IMR-90 (cell line): ENCODE measurements at regions not wholly inside any gene's neighbourhood (a gene's known extent, or its start where the extent isn't known, plus 50 kb on each side); places are given as distances from the start of the nearest gene placed in this dataset.

Experiments used
- ATAC-seq: fragments of 200-7000 bp; cut with Tn5 transposase; 2 replicates; pipeline ENCODE4 v1.9.1; 2020; ENCODE audit warnings: low read depth, mild to moderate bottlenecking, moderate library complexity
- BruUV-seq: library from RNA; stranded (reverse); fragments of 400-500 nt; replicated peaks from 2 replicates; lab custom pipeline; 2021; lab: Mats Ljungman, UMichigan
- CTCF ChIA-PET: fragments of 300-600 bp; formaldehyde crosslinking; extraction: SDS; loops from one replicate; lab custom pipeline; 2021; ENCODE audit warnings: antibody characterized with exemption; lab: Yijun Ruan, JAX
- POLR2A ChIA-PET: fragments of 300-600 bp; sonication (Branson Sonifier 250); formaldehyde crosslinking; loops from one replicate; lab custom pipeline; 2022; ENCODE audit warnings: antibody characterized with exemption; ENCODE audit not compliant: unreplicated experiment; lab: Charles Lee
- DNase-seq: peaks from one replicate; pipeline ENCODE4 v3.0.0; 2013
- H2AFZ ChIP-seq: replicated peaks from 2 replicates; pipeline ENCODE3; 2013; ENCODE audit warnings: low read length, mild to moderate bottlenecking; ENCODE audit not compliant: poor library complexity
- H2AK5ac ChIP-seq: 2 replicates; pipeline ENCODE4 v1.6.1; 2013; ENCODE audit warnings: low read depth, low read length, inconsistent platforms
- H2AK9ac ChIP-seq: replicated peaks from 2 replicates; pipeline ENCODE3; 2013; ENCODE audit warnings: mild to moderate bottlenecking, low read depth, low read length, moderate library complexity; ENCODE audit not compliant: poor library complexity
- H2BK120ac ChIP-seq: 2 replicates; pipeline ENCODE4 v1.6.1; 2013; ENCODE audit warnings: low read depth, low read length, inconsistent platforms
- H2BK15ac ChIP-seq: 3 replicates; pipeline ENCODE4 v1.6.1; 2013; ENCODE audit warnings: low read depth, low read length, inconsistent platforms
- H2BK20ac ChIP-seq: 2 replicates; pipeline ENCODE4 v1.6.1; 2013; ENCODE audit warnings: low read depth, mild to moderate bottlenecking, inconsistent platforms, low read length, moderate library complexity
- H2BK5ac ChIP-seq: 2 replicates; pipeline ENCODE4 v1.6.1; 2013; ENCODE audit warnings: mild to moderate bottlenecking, low read depth, low read length, inconsistent platforms; ENCODE audit not compliant: poor library complexity, severe bottlenecking
- H3K14ac ChIP-seq: replicated peaks from 2 replicates; pipeline ENCODE4 v1.6.1; 2013; ENCODE audit warnings: low read depth, low read length, inconsistent platforms
- H3K18ac ChIP-seq: 2 replicates; pipeline ENCODE4 v1.6.1; 2013; ENCODE audit warnings: low read depth, low read length, control low read depth
- H3K23ac ChIP-seq: 2 replicates; pipeline ENCODE4 v1.6.1; 2013; ENCODE audit warnings: low read depth, low read length, inconsistent platforms
- H3K27ac ChIP-seq: 2 replicates; pipeline ENCODE4 v1.5.1; 2013; ENCODE audit warnings: mild to moderate bottlenecking, control low read depth, low read length; ENCODE audit not compliant: insufficient read depth
- H3K27me3 ChIP-seq: 2 replicates; pipeline ENCODE4 v1.6.1; 2013; ENCODE audit warnings: low read length; ENCODE audit not compliant: control insufficient read depth, insufficient read depth
- H3K36me3 ChIP-seq: 2 replicates; pipeline ENCODE4 v1.6.1; 2013; ENCODE audit warnings: low read length, mixed read lengths; ENCODE audit not compliant: control insufficient read depth, insufficient read depth
- H3K4ac ChIP-seq: 2 replicates; pipeline ENCODE4 v1.6.1; 2013; ENCODE audit warnings: low read depth, low read length, inconsistent platforms
- H3K4me1 ChIP-seq: 2 replicates; pipeline ENCODE4 v1.6.1; 2013; ENCODE audit warnings: low read length, mixed read lengths; ENCODE audit not compliant: control insufficient read depth, insufficient read depth
- H3K4me2 ChIP-seq: 2 replicates; pipeline ENCODE4 v1.6.1; 2013; ENCODE audit warnings: low read depth, mild to moderate bottlenecking, control low read depth, low read length, moderate library complexity
- H3K4me3 ChIP-seq: 2 replicates; pipeline ENCODE4 v1.5.1; 2013; ENCODE audit warnings: low read depth, mild to moderate bottlenecking, control low read depth, low read length, moderate library complexity; ENCODE audit not compliant: insufficient read depth
- H3K56ac ChIP-seq: 2 replicates; pipeline ENCODE4 v1.6.1; 2013; ENCODE audit warnings: low read length, inconsistent platforms; ENCODE audit not compliant: insufficient read depth; ENCODE audit errors: extremely low read depth
- H3K79me1 ChIP-seq, 2 experiments: 2 replicates each; pipeline ENCODE4 v1.6.1; 2013; ENCODE audit warnings: low read length in 2 of 2, inconsistent platforms in 1 of 2, low read depth in 1 of 2
- H3K9ac ChIP-seq: 2 replicates; pipeline ENCODE4 v1.6.1; 2013; ENCODE audit warnings: low read depth, low read length, control low read depth
- H3K9me1 ChIP-seq: 2 replicates; pipeline ENCODE4 v1.6.1; 2013; ENCODE audit warnings: low read length, inconsistent platforms; ENCODE audit not compliant: insufficient read depth
- H3K9me3 ChIP-seq: 2 replicates; pipeline ENCODE4 v1.6.1; 2013; ENCODE audit warnings: low read length; ENCODE audit not compliant: control insufficient read depth, insufficient read depth
- H4K20me1 ChIP-seq: 2 replicates; pipeline ENCODE4 v1.6.1; 2013; ENCODE audit warnings: low read length, inconsistent platforms; ENCODE audit not compliant: insufficient read depth
- H4K5ac ChIP-seq: 2 replicates; pipeline ENCODE4 v1.6.1; 2013; ENCODE audit warnings: mild to moderate bottlenecking, low read depth, low read length, control low read depth
- H4K8ac ChIP-seq, 2 experiments: 2 replicates each; pipeline ENCODE4 v1.6.1; 2013; ENCODE audit warnings: low read depth in 2 of 2, low read length in 2 of 2, control low read depth in 1 of 2, inconsistent platforms in 1 of 2
- H4K91ac ChIP-seq: 2 replicates; pipeline ENCODE4 v1.6.1; 2013; ENCODE audit warnings: low read depth, low read length, inconsistent platforms; ENCODE audit not compliant: insufficient read depth
- CEBPB ChIP-seq: IDR thresholded peaks from 2 replicates; pipeline ENCODE4 v1.6.1; 2012; ENCODE audit warnings: low read depth, low read length, improper control_type of control experiment
- CHD1 ChIP-seq: IDR thresholded peaks from 2 replicates; pipeline ENCODE4 v1.6.1; 2012; ENCODE audit warnings: low read depth, low read length, improper control_type of control experiment
- FOS ChIP-seq: fragments of 150-350 bp; IDR thresholded peaks from 2 replicates; pipeline ENCODE4 v1.6.1; 2016; ENCODE audit warnings: low read depth, low read length
- POLR2A ChIP-seq: IDR thresholded peaks from 2 replicates; pipeline ENCODE4 v1.6.1; 2012; ENCODE audit warnings: mild to moderate bottlenecking, low read depth, low read length
- RFX5 ChIP-seq: IDR thresholded peaks from 2 replicates; pipeline ENCODE4 v1.8.0; 2012; ENCODE audit warnings: low read depth, mild to moderate bottlenecking, low read length, moderate library complexity
- SMC3 ChIP-seq: fragments of 150-350 bp; IDR thresholded peaks from 2 replicates; pipeline ENCODE4 v1.6.1; 2016; ENCODE audit warnings: low read depth, mild to moderate bottlenecking, antibody characterized with exemption, low read length, moderate library complexity
- USF2 ChIP-seq: fragments of 150-350 bp; IDR thresholded peaks from 2 replicates; pipeline ENCODE4 v1.6.1; 2017; ENCODE audit warnings: mild to moderate bottlenecking, antibody characterized with exemption, low read length, low read depth
- WGBS, 2 experiments: methylation state at CpG; one replicate each; pipeline versions ENCODE4 v1.1.5 to v1.1.7; 2013; ENCODE audit warnings: missing lambda C conversion rate in 2 of 2; ENCODE audit not compliant: insufficient read length in 1 of 2; ENCODE audit errors: extremely low coverage in 2 of 2; 5-methylcytosine and 5-hydroxymethylcytosine counted together
- dilution Hi-C: fragments of 300-500 bp; cut with HindIII; formaldehyde crosslinking; loops from one replicate; pipeline ENCODE4 v1.14.3; 2018; ENCODE audit warnings: low sequenced_read_pairs; ENCODE audit not compliant: unreplicated experiment
- in situ Hi-C: fragments of 300-500 bp; cut with MboI; formaldehyde crosslinking; loops from 3 replicates; pipeline ENCODE4 v1.14.3; 2019; ENCODE audit warnings: low sequenced_read_pairs, inconsistent platforms, mixed read lengths
- intact Hi-C: fragments of 100-400 bp; cut with micrococcal nuclease; formaldehyde crosslinking; loops from 2 replicates; pipeline ENCODE4 v1.10.0; 2022

GRCh38 chr14:49044981-49045380, 541.2 kb downstream of the RPS29 start:
- WGBS, 2 experiments, result no CpG with 5 or more reads among the region's 2 CpGs
- POLR2A ChIA-PET, result no interaction called here
- CTCF ChIA-PET, result no interaction called here
- no peaks in the 10 kb centered on the region for H3K9me1 ChIP-seq
- dilution Hi-C loops, result no loop called here
- no peaks in the 10 kb centered on the region for H3K36me3 ChIP-seq
- no peak overlapping the region for H4K91ac ChIP-seq
- no peak for ATAC-seq
- no peaks in the 10 kb centered on the region for H4K20me1 ChIP-seq
- H3K9me3 ChIP-seq, result no peaks in the 10 kb centered on the region
- H3K27ac ChIP-seq, result no peak overlapping the region
- H2BK15ac ChIP-seq, result no peak overlapping the region
- no peak overlapping the region for H2AK9ac ChIP-seq
- no peak overlapping the region for H3K9ac ChIP-seq
- H4K8ac ChIP-seq, result no peak overlapping the region
- H2BK20ac ChIP-seq, result no peak overlapping the region
- intact Hi-C loops, result no loop called here
- H3K4me2 ChIP-seq, result no peak overlapping the region
- DNase-seq, result no peak
- H3K4ac ChIP-seq, result no peak overlapping the region
- no peak overlapping the region for H3K23ac ChIP-seq
- H3K27me3 ChIP-seq, result no peaks in the 10 kb centered on the region
- no peak overlapping the region for H3K56ac ChIP-seq
- H2AK5ac ChIP-seq, result no peak overlapping the region
- no peak overlapping the region for H2BK120ac ChIP-seq
- no peak for TF ChIP-seq SMC3
- no peak for TF ChIP-seq POLR2A
- no peak for TF ChIP-seq CEBPB
- TF ChIP-seq CHD1, result no peak
- TF ChIP-seq RFX5, result no peak
- no peak for TF ChIP-seq USF2
- no peak for TF ChIP-seq FOS
- H2AFZ ChIP-seq, result no peak overlapping the region
- H3K18ac ChIP-seq, result no peak overlapping the region
- H3K4me1 ChIP-seq, result no peaks in the 10 kb centered on the region
- BruUV-seq, result no TSS peak
- H2BK5ac ChIP-seq, result no peak overlapping the region
- no peak overlapping the region for H3K14ac ChIP-seq
- H4K5ac ChIP-seq, result no peak overlapping the region
- no peaks in the 10 kb centered on the region for H3K79me1 ChIP-seq
- in situ Hi-C loops, result no loop called here
- H3K4me3 ChIP-seq, result no peak overlapping the region
